GM18909 (cell line): ENCODE measurements at regions not wholly inside any gene's neighbourhood (a gene's known extent, or its start where the extent isn't known, plus 50 kb on each side); places are given as distances from the start of the nearest gene placed in this dataset.
"Not testable (repeated sequence)": the region's sequence is repeated elsewhere in the genome, so short reads cannot be mapped to it uniquely, and the experiment has no call there.

Experiments
- ATAC-seq: cut with Tn5 transposase; IDR thresholded peaks from one replicate; pipeline ENCODE4 v1.9.1; 2021; ENCODE audit warnings: mild to moderate bottlenecking; ENCODE audit not compliant: unreplicated experiment, poor library complexity

DNA sequence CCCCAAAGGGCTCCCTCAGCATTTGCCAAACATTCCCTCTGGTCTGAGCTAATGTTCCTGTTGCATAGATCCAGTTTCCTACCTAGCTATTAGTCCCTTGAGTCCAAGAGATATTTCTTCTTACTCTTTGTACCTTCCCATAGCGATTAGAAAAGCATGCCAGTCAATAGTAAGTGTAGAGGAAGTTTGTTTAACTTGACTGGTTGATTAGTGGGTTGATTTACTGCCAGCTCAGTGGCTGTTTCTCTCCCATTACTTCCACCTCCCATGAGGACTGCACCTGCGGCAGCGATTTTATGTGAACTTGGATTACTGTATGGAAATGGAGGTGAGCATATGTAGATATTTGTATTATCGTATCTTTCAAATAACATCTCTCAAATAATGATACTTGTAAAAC is 1748.4 kb upstream of the CELF4 start:
- no peak for ATAC-seq

GRCh38 chr18:39311111-39311712 is 1745.6 kb upstream of the CELF4 start:
- ATAC-seq: no peak

- ATAC-seq: not testable (repeated sequence)
Measured at GRCh38 chr18:39308931-39309521, 1743.4 kb upstream of the CELF4 start.

- ATAC-seq: no peak
Measured at GRCh38 chr18:39305766-39306165, 1740.2 kb upstream of the CELF4 start.

GRCh38 chr18:39302481-39302880 is 1736.9 kb upstream of the CELF4 start:
- ATAC-seq: no peak

- no peak for ATAC-seq
Measured at GRCh38 chr18:39299152-39299551, 1733.6 kb upstream of the CELF4 start.

DNA sequence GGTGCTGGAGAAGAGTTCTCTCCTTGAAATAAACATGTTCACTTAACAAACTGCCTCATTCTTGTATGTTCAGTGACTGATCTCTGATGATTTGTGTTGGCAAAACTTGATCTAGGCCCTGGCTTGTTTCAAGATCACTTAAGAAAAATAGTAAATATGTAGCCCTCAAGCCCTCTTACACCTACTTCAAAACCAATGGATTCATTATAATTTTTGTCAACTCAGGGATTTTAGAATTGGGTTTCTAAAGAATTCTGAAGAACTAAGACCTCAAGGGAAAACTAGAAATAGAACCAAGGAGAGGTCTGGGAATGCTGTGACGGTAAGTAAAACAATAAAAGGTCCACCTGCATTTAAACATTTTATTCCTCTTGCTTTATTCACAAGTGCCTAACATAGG is 1731.6 kb upstream of the CELF4 start:
- no peak for ATAC-seq

- no peak for ATAC-seq
Measured at GRCh38 chr18:39296293-39296888, 1730.8 kb upstream of the CELF4 start.

- ATAC-seq: no peak
Measured at GRCh38 chr18:39276764-39277163, 1711.2 kb upstream of the CELF4 start.

DNA sequence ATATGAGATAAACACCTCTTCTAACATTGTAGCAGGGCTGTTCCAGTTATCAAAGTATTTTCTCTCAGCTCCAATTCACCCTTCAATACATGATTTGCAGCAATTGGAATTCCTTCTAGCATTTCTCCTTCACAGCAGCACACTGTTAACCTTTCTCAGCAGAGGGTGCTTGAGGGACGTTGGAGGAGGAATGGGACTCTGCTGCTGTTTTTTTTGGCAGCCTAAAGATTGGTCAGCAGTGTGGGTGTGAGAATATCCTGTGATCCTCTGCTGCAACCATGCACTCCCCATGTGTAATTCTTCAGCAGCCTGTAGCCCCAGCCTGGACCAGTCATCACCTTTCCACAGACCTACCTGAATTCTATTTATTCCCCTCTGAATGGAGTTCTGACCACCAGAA is 1708.9 kb upstream of the CELF4 start:
- ATAC-seq: no peak

- no peak for ATAC-seq
Measured at GRCh38 chr18:39272230-39272629, 1706.6 kb upstream of the CELF4 start.

DNA sequence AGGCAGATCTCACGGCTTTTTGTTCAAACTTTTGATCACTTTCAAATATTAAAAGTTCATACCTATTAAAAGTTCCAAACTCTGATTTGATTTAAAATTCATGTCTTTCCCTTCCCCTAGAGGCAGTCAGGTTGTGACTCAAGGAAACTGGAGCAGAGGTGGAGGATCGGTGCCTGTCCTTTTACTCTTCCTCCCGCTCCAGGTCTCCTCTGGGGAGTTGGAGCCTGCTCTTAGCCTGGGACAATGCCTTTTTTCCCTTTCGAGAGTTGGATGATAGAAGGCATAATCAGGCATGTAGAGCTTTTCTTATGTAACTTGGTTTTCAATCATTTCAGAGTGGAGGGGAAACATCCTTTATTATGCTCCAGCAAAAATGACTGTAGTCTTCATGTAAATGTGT is 1706.1 kb upstream of the CELF4 start:
- ATAC-seq: no peak

- no peak for ATAC-seq
Measured at GRCh38 chr18:39260565-39260964, 1695.0 kb upstream of the CELF4 start.

DNA sequence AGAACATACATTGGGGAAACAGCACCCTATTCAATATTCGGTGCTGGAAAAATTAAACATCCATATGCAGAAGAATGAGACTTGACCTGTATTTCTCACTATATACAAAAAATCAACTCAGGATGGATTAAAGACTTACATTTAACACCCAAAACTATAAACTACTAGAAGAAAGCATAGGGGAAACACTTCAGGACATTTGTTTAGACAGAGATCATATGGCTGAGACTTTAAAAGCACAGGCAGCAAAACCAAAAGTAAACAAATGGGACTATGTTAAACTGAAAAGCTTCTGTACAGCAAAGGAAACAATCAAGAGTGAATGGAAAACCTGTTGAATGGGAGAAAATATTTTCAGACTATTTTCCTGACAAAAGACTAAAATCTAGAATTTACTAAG is 1694.1 kb upstream of the CELF4 start:
- no peak for ATAC-seq

DNA sequence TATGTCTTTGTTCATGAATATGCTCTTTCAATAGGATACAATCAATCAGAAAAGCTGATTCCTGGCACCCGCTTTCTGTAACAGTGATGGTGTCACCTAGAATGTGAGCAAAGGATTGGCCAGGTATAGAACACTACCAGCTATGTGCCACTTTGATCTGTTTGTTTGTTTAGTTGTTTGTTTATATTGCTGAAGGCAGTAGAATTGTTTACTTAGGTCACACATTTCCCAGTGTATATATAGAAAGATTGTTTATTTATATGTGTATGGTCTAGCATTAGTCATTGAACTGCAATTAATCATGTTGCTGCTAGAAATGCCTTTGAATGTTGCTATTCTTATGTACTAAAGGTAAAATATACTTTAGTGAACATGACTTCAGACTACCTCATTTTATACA is 1678.6 kb upstream of the CELF4 start:
- no peak for ATAC-seq

GRCh38 chr18:39241534-39241933 is 1675.9 kb upstream of the CELF4 start:
- no peak for ATAC-seq

GRCh38 chr18:39238981-39239660 is 1673.5 kb upstream of the CELF4 start:
- ATAC-seq: no peak

GRCh38 chr18:39235118-39235719 is 1669.6 kb upstream of the CELF4 start:
- ATAC-seq: no peak

DNA sequence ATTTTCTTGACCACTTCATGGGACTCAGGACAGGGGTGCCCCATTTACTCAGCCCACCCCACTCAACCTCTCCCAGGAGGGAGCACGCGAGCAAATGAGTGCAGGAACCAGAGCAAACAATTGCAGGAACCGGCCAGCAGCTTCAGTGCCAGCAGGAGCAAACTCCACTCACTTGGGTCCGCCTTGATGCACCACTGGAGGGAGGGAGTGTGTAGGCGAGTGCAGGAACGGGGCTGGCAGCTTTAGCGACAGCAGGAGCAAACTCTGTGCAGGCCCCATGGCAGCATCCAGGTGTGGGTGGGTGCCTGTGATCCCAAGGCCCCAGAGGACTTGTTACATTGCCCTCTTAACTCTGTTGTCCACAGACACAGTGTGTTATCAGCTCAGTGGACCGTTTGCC is 1667.3 kb upstream of the CELF4 start:
- ATAC-seq: no peak

- no peak for ATAC-seq
Measured at GRCh38 chr18:39232490-39232889, 1666.9 kb upstream of the CELF4 start.
